Right lobe of liver (tissue), 4 donors: ENCODE measurements at regions not wholly inside any gene's neighbourhood (a gene's known extent, or its start where the extent isn't known, plus 50 kb on each side); places are given as distances from the start of the nearest gene placed in this dataset.

Experiments
- POLR2A ChIP-seq: fragments of 450-650 bp; IDR thresholded peaks from one replicate; pipeline ENCODE4 v1.6.1; 2017; ENCODE audit warnings: antibody characterized with exemption, mild to moderate bottlenecking
- TF ChIP-seq, protein P1 (sequence below), 4 donors: fragments of 200-600 bp in 3 of 4; fragments of 450-650 bp in 1 of 4; IDR thresholded peaks; one replicate each; pipeline versions ENCODE4 v1.5.1 to v1.8.0; 2016 to 2022; ENCODE audit warnings: antibody characterized with exemption in 4 of 4, mild to moderate bottlenecking in 2 of 4
- donor health status: DM: no; HTN: no; CAD: no.
- donor health status: DM: no; HTN: no; CAD: no.
- donor health status: DM: no; HTN: yes; CAD: no.

DNA sequence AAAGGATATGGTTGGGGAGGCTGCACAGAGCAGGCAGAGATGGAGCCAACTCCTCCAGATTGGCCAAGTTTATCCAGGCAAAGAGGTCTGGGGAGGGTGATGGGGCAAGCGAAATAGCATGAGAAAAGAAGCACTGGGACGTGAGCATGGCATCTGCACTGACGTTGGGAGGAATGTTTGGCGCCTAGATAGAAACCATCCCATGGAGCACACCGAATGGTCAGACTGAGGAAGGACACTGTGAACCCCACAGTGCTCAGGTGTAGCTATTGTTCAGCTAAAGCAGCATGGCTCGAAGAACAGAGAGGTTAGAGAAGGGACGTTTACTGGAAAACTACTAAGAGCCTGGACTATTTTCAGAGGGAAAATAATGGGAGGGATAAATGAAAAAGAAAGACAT is 387.1 kb downstream of the EMP1 start:
- TF ChIP-seq, protein P1, sequence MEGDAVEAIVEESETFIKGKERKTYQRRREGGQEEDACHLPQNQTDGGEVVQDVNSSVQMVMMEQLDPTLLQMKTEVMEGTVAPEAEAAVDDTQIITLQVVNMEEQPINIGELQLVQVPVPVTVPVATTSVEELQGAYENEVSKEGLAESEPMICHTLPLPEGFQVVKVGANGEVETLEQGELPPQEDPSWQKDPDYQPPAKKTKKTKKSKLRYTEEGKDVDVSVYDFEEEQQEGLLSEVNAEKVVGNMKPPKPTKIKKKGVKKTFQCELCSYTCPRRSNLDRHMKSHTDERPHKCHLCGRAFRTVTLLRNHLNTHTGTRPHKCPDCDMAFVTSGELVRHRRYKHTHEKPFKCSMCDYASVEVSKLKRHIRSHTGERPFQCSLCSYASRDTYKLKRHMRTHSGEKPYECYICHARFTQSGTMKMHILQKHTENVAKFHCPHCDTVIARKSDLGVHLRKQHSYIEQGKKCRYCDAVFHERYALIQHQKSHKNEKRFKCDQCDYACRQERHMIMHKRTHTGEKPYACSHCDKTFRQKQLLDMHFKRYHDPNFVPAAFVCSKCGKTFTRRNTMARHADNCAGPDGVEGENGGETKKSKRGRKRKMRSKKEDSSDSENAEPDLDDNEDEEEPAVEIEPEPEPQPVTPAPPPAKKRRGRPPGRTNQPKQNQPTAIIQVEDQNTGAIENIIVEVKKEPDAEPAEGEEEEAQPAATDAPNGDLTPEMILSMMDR (IDR thresholded peaks at IDR 0.05): no peak
- TF ChIP-seq POLR2A: no peak
